ENCODE measurements at regions not wholly inside any gene's neighbourhood (a gene's known extent, or its start where the extent isn't known, plus 50 kb on each side); places are given as distances from the start of the nearest gene placed in this dataset.
A peak's percentile ranks its signal among the peaks of the same experiment; 100 is the strongest.

GRCh38 chr18:37980556-37980955 is 415.0 kb upstream of the CELF4 start:
- POLR2A ChIA-PET: no interaction called here
- Mint-ChIP-seq H3K4me1 (ENCODE audit: insufficient read depth, unreplicated experiment) (no peaks in the 10 kb centered on the region), H3K36me3 (ENCODE audit: insufficient read depth, unreplicated experiment) (no peaks in the 10 kb centered on the region), H3K4me3 (ENCODE audit: unreplicated experiment) (no peak overlapping the region), H3K9me3 (ENCODE audit: unreplicated experiment) (no peaks in the 10 kb centered on the region), H3K27ac (ENCODE audit: low read depth, unreplicated experiment) (no peak overlapping the region), H3K27me3 (ENCODE audit: insufficient read depth, unreplicated experiment) (peaks cover 17% of the 10 kb centered on the region)
- no peak for DNase-seq (ENCODE audit: unreplicated experiment)
- no TSS peak for BruUV-seq (replicated peaks)
- TF ChIP-seq, protein P1, sequence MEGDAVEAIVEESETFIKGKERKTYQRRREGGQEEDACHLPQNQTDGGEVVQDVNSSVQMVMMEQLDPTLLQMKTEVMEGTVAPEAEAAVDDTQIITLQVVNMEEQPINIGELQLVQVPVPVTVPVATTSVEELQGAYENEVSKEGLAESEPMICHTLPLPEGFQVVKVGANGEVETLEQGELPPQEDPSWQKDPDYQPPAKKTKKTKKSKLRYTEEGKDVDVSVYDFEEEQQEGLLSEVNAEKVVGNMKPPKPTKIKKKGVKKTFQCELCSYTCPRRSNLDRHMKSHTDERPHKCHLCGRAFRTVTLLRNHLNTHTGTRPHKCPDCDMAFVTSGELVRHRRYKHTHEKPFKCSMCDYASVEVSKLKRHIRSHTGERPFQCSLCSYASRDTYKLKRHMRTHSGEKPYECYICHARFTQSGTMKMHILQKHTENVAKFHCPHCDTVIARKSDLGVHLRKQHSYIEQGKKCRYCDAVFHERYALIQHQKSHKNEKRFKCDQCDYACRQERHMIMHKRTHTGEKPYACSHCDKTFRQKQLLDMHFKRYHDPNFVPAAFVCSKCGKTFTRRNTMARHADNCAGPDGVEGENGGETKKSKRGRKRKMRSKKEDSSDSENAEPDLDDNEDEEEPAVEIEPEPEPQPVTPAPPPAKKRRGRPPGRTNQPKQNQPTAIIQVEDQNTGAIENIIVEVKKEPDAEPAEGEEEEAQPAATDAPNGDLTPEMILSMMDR (IDR thresholded peaks at IDR 0.05; ENCODE audit: unreplicated experiment): no peak
- CTCF ChIA-PET: no interaction called here
- intact Hi-C loops (cut with micrococcal nuclease): no loop called here

GRCh38 chr18:37975446-37975845 is 409.8 kb upstream of the CELF4 start:
- H3K4me3 Mint-ChIP-seq (ENCODE audit: unreplicated experiment): no peak overlapping the region
- peaks cover 12% of the 10 kb centered on the region for H3K9me3 Mint-ChIP-seq (ENCODE audit: unreplicated experiment)
- H3K27me3 Mint-ChIP-seq (ENCODE audit: insufficient read depth, unreplicated experiment): peaks cover 17% of the 10 kb centered on the region
- CTCF ChIA-PET: no interaction called here
- POLR2A ChIA-PET: no interaction called here
- H3K36me3 Mint-ChIP-seq (ENCODE audit: insufficient read depth, unreplicated experiment): no peaks in the 10 kb centered on the region
- TF ChIP-seq, protein P1 (IDR thresholded peaks at IDR 0.05; ENCODE audit: unreplicated experiment): no peak
- no peak for DNase-seq (ENCODE audit: unreplicated experiment)
- no TSS peak for BruUV-seq (replicated peaks)
- no peak overlapping the region for H3K27ac Mint-ChIP-seq (ENCODE audit: low read depth, unreplicated experiment)
- intact Hi-C loops (cut with micrococcal nuclease): no loop called here
- no peaks in the 10 kb centered on the region for H3K4me1 Mint-ChIP-seq (ENCODE audit: insufficient read depth, unreplicated experiment)

- no peak for DNase-seq (ENCODE audit: unreplicated experiment)
- BruUV-seq (replicated peaks): no TSS peak
- intact Hi-C loops (cut with micrococcal nuclease): no loop called here
- H3K36me3 Mint-ChIP-seq (ENCODE audit: insufficient read depth, unreplicated experiment): no peaks in the 10 kb centered on the region
- no peak overlapping the region for H3K4me3 Mint-ChIP-seq (ENCODE audit: unreplicated experiment)
- ChIA-PET POLR2A (no interaction called here), CTCF (interaction anchor here (0.6 to 1.4 kb wide), 2 partner anchors 9 to 620 kb away, joined by 3 to 4 read pairs; no protein-coding TSS in a partner anchor)
- H3K4me1 Mint-ChIP-seq (ENCODE audit: insufficient read depth, unreplicated experiment): no peaks in the 10 kb centered on the region
- H3K27ac Mint-ChIP-seq (ENCODE audit: low read depth, unreplicated experiment): no peak overlapping the region
- TF ChIP-seq, protein P1 (IDR thresholded peaks at IDR 0.05; ENCODE audit: unreplicated experiment): no peak
- H3K9me3 Mint-ChIP-seq (ENCODE audit: unreplicated experiment): no peaks in the 10 kb centered on the region
- H3K27me3 Mint-ChIP-seq (ENCODE audit: insufficient read depth, unreplicated experiment): peaks cover 14% of the 10 kb centered on the region
Measured at GRCh38 chr18:37967261-37967660, 401.7 kb upstream of the CELF4 start.

GRCh38 chr18:37965572-37965970 is 400.0 kb upstream of the CELF4 start:
- peak; percentile 46 for DNase-seq (ENCODE audit: unreplicated experiment)
- Mint-ChIP-seq H3K4me1 (ENCODE audit: insufficient read depth, unreplicated experiment) (no peaks in the 10 kb centered on the region), H3K27ac (ENCODE audit: low read depth, unreplicated experiment) (no peak overlapping the region), H3K36me3 (ENCODE audit: insufficient read depth, unreplicated experiment) (no peaks in the 10 kb centered on the region), H3K27me3 (ENCODE audit: insufficient read depth, unreplicated experiment) (no peaks in the 10 kb centered on the region), H3K4me3 (ENCODE audit: unreplicated experiment) (no peak overlapping the region), H3K9me3 (ENCODE audit: unreplicated experiment) (no peaks in the 10 kb centered on the region)
- no TSS peak for BruUV-seq (replicated peaks)
- POLR2A ChIA-PET: no interaction called here
- CTCF ChIA-PET: interaction anchor here (0.6 kb wide), 1 partner anchor 362 kb away, joined by 4 read pairs; no protein-coding TSS in a partner anchor
- intact Hi-C loops (cut with micrococcal nuclease): no loop called here
- TF ChIP-seq, protein P1 (IDR thresholded peaks at IDR 0.05; ENCODE audit: unreplicated experiment): no peak

Data from MCF 10A (cell line).